ENCODE measurements at regions not wholly inside any gene's neighbourhood (a gene's known extent, or its start where the extent isn't known, plus 50 kb on each side); places are given as distances from the start of the nearest gene placed in this dataset.

GRCh38 chr10:84921701-84922100, 593.3 kb downstream of the CCSER2 start:
- no peak for TF ChIP-seq CTCF (conservative IDR thresholded peaks at IDR 0.05 in 1 of 2, IDR thresholded peaks at IDR 0.05 in 1 of 2; ENCODE audit: low read depth in 1 of 2, low read length in 2 of 2)
- TF ChIP-seq EZH2 (IDR thresholded peaks at IDR 0.05; ENCODE audit: low read length, missing control alignments), result no peak

Measured in fibroblast of lung (primary cell).